GM23248 (cell line): ENCODE measurements at regions not wholly inside any gene's neighbourhood (a gene's known extent, or its start where the extent isn't known, plus 50 kb on each side); places are given as distances from the start of the nearest gene placed in this dataset.

ENCODE experiments used
- EZH2 ChIP-seq: fragments of 200-600 bp; sonication (generic); IDR thresholded peaks from 2 replicates; pipeline ENCODE4 v1.6.1; 2018; ENCODE audit warnings: antibody characterized with exemption, mild to moderate bottlenecking; ENCODE audit not compliant: insufficient read depth, poor library complexity, severe bottlenecking
- EZH2phosphoT487 ChIP-seq: fragments of 200-600 bp; sonication (generic); IDR thresholded peaks from 2 replicates; pipeline ENCODE4 v1.6.1; 2018; ENCODE audit warnings: antibody characterized with exemption, moderate library complexity, mild to moderate bottlenecking, low read depth; ENCODE audit not compliant: insufficient read depth

GRCh38 chr2:139156730-139157129, 376.5 kb upstream of the NXPH2 start:
- TF ChIP-seq EZH2 (no peak), EZH2phosphoT487 (no peak)
